DMS 273 (cell line): ENCODE measurements at regions not wholly inside any gene's neighbourhood (a gene's known extent, or its start where the extent isn't known, plus 50 kb on each side); places are given as distances from the start of the nearest gene placed in this dataset.
"Not testable (repeated sequence)": the region's sequence is repeated elsewhere in the genome, so short reads cannot be mapped to it uniquely, and the experiment has no call there.

ENCODE experiments used
- DNase-seq: peaks from one replicate; lab custom pipeline; 2025; ENCODE audit not compliant: unreplicated experiment; lab: John Stamatoyannopoulos, UW

- DNase-seq, result peak; percentile 53
Observed at GRCh38 chr2:131425231-131425941, 50.5 kb upstream of the TUBA3D start.

GRCh38 chr2:131424605-131425114, 51.3 kb upstream of the TUBA3D start:
- peak; percentile 44 for DNase-seq

- not testable (repeated sequence) for DNase-seq
Observed at GRCh38 chr2:131420751-131421150, 55.2 kb upstream of the TUBA3D start.

GRCh38 chr2:131419441-131419840, 55.5 kb upstream of the RAB6D start:
- DNase-seq, result no peak

- no peak for DNase-seq
Observed at GRCh38 chr2:131418625-131419024, 54.7 kb upstream of the RAB6D start.

GRCh38 chr2:131417886-131418285, 53.9 kb upstream of the RAB6D start:
- DNase-seq, result no peak

- DNase-seq, result no peak
Observed at GRCh38 chr2:131413785-131414184, 49.8 kb upstream of the RAB6D start.
